Activated CD8-positive, alpha-beta T cell treated with anti-CD3 and anti-CD28 coated beads for 36 hours (primary cell): ENCODE measurements at regions not wholly inside any gene's neighbourhood (a gene's known extent, or its start where the extent isn't known, plus 50 kb on each side); places are given as distances from the start of the nearest gene placed in this dataset.

ENCODE experiments used
- ATAC-seq: fragments of 200-7000 bp; cut with Tn5 transposase; one replicate; pipeline ENCODE4 v1.10.0; 2021; ENCODE audit warnings: mild to moderate bottlenecking, moderate library complexity
- CTCF ChIA-PET: fragments of 350-600 bp; sonication (Branson Sonifier 250); formaldehyde crosslinking; loops from one replicate; lab custom pipeline; 2021; ENCODE audit warnings: antibody characterized with exemption; lab: Charles Lee
- POLR2A ChIA-PET: fragments of 350-600 bp; sonication (Branson Sonifier 250); formaldehyde crosslinking; loops from one replicate; lab custom pipeline; 2021; ENCODE audit warnings: antibody characterized with exemption; lab: Charles Lee
- DNase-seq: peaks from one replicate; pipeline ENCODE4 v3.0.0-alpha.2; 2020
- H3K27ac Mint-ChIP-seq: one replicate; pipeline ENCODE4 v1.8.0; 2021; ENCODE audit warnings: mild to moderate bottlenecking, mixed read lengths
- H3K27me3 Mint-ChIP-seq: one replicate; pipeline ENCODE4 v1.8.0; 2021; ENCODE audit warnings: mixed read lengths
- H3K36me3 Mint-ChIP-seq: one replicate; pipeline ENCODE4 v1.8.0; 2021; ENCODE audit warnings: low read depth, mixed read lengths
- H3K4me1 Mint-ChIP-seq: one replicate; pipeline ENCODE4 v1.8.0; 2021; ENCODE audit warnings: low read depth, mixed read lengths
- H3K4me3 Mint-ChIP-seq: one replicate; pipeline ENCODE4 v1.8.0; 2021; ENCODE audit warnings: mild to moderate bottlenecking, moderate library complexity, mixed read lengths
- H3K9me3 Mint-ChIP-seq: one replicate; pipeline ENCODE4 v1.8.0; 2021; ENCODE audit warnings: mixed read lengths
- intact Hi-C: fragments of 100-400 bp; cut with micrococcal nuclease; formaldehyde crosslinking; loops from one replicate; pipeline ENCODE4 v1.10.0; 2022
- TF ChIP-seq, protein P1 (sequence below): fragments of 200-600 bp; IDR thresholded peaks from one replicate; pipeline ENCODE4 v1.8.0; 2022; ENCODE audit warnings: antibody characterized with exemption, mild to moderate bottlenecking

DNA sequence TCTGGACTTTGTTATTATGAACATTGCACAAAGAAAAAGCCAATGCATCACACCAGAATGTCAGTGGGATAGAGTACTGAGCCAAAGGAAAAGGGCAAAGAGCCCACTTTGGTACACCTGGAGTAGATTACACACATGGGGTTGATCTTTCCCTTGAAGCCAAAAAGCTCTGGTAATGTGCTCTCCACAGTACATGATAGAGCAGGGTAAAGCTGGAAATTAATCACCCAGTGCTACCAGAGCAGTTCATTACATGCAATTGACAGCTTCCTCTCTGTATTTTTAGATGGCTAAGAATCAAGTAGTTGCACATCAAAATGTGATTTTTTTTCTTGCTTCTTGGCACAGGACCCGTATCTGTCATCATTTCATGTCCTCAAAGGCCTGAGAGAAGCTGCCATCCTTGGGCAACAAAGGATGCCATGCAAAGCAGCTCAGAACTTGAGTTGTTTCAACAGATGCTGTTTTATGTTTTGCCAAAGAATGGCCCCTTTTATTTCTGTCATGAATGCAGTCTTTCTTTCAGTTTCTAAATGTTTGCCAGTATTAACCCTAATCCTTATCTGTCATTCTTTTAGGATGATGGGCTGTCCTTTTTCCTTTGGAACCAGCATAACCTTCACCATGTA lies 88.1 kb downstream of the HDGFL1 start:
- no peaks in the 10 kb centered on the region for H3K9me3 Mint-ChIP-seq
- DNase-seq: no peak
- CTCF ChIA-PET: no interaction called here
- H3K27ac Mint-ChIP-seq: no peak overlapping the region
- ATAC-seq: no peak
- TF ChIP-seq, protein P1, sequence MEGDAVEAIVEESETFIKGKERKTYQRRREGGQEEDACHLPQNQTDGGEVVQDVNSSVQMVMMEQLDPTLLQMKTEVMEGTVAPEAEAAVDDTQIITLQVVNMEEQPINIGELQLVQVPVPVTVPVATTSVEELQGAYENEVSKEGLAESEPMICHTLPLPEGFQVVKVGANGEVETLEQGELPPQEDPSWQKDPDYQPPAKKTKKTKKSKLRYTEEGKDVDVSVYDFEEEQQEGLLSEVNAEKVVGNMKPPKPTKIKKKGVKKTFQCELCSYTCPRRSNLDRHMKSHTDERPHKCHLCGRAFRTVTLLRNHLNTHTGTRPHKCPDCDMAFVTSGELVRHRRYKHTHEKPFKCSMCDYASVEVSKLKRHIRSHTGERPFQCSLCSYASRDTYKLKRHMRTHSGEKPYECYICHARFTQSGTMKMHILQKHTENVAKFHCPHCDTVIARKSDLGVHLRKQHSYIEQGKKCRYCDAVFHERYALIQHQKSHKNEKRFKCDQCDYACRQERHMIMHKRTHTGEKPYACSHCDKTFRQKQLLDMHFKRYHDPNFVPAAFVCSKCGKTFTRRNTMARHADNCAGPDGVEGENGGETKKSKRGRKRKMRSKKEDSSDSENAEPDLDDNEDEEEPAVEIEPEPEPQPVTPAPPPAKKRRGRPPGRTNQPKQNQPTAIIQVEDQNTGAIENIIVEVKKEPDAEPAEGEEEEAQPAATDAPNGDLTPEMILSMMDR: no peak
- no peaks in the 10 kb centered on the region for H3K27me3 Mint-ChIP-seq
- H3K4me3 Mint-ChIP-seq: no peak overlapping the region
- H3K36me3 Mint-ChIP-seq: no peaks in the 10 kb centered on the region
- POLR2A ChIA-PET: no interaction called here
- intact Hi-C loops: no loop called here
- H3K4me1 Mint-ChIP-seq: no peaks in the 10 kb centered on the region

DNA sequence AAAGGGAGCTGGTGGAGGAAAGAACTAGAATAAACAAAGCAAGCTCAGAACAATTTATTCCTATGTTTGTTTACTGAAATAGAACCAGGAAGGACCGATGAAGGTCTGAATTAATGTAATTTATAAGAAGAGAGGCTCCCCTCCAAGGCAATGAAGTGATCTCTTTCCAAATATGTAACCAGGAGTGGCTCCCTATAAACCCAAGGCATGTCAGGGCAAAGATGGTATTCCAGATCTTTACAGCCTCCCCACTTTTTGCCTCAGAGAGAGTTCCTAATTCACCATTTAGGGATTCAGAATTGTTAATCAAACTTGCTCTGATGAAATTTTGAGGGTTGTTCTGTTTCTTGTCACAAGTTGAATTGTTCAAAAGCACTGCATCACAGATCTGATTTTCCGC lies 88.8 kb downstream of the HDGFL1 start:
- ChIA-PET POLR2A (no interaction called here), CTCF (no interaction called here)
- Mint-ChIP-seq H3K9me3 (no peaks in the 10 kb centered on the region), H3K27me3 (no peaks in the 10 kb centered on the region), H3K36me3 (no peaks in the 10 kb centered on the region), H3K4me1 (no peaks in the 10 kb centered on the region), H3K4me3 (no peak overlapping the region), H3K27ac (no peak overlapping the region)
- intact Hi-C loops: no loop called here
- DNase-seq: no peak
- TF ChIP-seq, protein P1: no peak
- ATAC-seq: no peak

DNA sequence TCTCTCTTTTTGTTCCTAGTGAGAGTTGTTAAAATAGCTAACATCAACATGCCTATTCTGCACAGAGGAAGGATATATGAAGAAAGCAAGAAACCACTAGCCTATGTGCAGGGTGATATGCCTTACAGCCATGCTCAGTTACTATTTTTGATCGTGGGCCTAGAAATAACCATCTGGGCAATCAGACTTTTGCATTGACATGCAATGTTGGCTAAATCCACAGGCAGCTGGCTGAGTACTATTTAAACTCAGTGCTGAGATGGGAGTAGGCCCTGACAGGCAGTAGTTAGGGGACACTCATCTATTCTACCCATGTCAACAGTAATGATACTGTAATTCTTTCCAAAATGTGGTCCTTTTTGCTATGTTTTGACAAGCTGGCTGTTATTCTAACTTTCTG lies 89.6 kb downstream of the HDGFL1 start:
- POLR2A ChIA-PET: no interaction called here
- no peak for ATAC-seq
- Mint-ChIP-seq H3K4me1 (no peaks in the 10 kb centered on the region), H3K27ac (no peak overlapping the region), H3K27me3 (no peaks in the 10 kb centered on the region), H3K4me3 (no peak overlapping the region), H3K9me3 (no peaks in the 10 kb centered on the region), H3K36me3 (no peaks in the 10 kb centered on the region)
- intact Hi-C loops: no loop called here
- DNase-seq: no peak
- TF ChIP-seq, protein P1: no peak
- CTCF ChIA-PET: no interaction called here

DNA sequence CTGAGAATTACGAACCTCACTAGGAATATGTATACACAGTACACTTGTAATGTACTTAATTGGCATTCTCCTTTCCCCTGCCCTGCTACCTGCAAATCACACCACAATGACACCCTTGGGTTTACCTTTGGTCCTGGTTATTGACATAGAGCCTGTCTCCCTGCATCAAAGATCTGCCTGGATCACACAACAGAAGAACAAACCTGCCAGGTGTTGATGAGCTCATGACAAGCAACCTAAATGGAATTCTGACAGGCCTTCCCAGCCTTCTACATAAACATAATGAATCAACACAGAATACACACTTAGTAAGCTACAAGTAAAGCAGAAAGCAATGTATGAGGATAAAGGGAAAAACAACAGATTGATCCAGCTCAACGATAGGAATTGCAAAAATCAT lies 95.6 kb downstream of the HDGFL1 start:
- no peak overlapping the region for H3K27ac Mint-ChIP-seq
- H3K4me1 Mint-ChIP-seq: no peaks in the 10 kb centered on the region
- ChIA-PET POLR2A (no interaction called here), CTCF (no interaction called here)
- no peak overlapping the region for H3K4me3 Mint-ChIP-seq
- no peaks in the 10 kb centered on the region for H3K27me3 Mint-ChIP-seq
- no peak for DNase-seq
- intact Hi-C loops: no loop called here
- no peaks in the 10 kb centered on the region for H3K36me3 Mint-ChIP-seq
- ATAC-seq: no peak
- no peaks in the 10 kb centered on the region for H3K9me3 Mint-ChIP-seq
- TF ChIP-seq, protein P1: no peak

DNA sequence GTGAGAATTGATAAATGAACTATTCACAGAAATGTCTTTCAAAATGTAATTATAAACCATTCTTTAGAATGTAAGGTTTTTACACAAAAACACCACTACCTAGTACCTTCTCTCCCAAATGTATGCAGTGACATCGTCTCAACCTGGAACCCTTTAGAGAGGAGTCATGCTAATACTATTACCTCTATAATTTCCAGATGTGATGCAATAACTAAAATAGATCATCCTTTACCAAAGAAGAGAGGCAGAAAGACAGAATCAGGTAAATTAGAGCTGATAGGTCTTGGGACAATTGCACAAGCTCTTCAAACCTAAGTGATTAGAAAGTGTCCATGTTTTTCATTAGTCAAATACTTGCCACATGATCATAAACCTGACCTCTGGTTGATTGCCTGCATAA lies 96.7 kb downstream of the HDGFL1 start:
- Mint-ChIP-seq H3K9me3 (no peaks in the 10 kb centered on the region), H3K27me3 (no peaks in the 10 kb centered on the region), H3K4me3 (no peak overlapping the region), H3K36me3 (no peaks in the 10 kb centered on the region), H3K27ac (no peak overlapping the region), H3K4me1 (no peaks in the 10 kb centered on the region)
- ChIA-PET CTCF (no interaction called here), POLR2A (no interaction called here)
- ATAC-seq: no peak
- TF ChIP-seq, protein P1: no peak
- intact Hi-C loops: no loop called here
- DNase-seq: no peak
